ENCODE measurements at regions not wholly inside any gene's neighbourhood (a gene's known extent, or its start where the extent isn't known, plus 50 kb on each side); places are given as distances from the start of the nearest gene placed in this dataset.

DNA sequence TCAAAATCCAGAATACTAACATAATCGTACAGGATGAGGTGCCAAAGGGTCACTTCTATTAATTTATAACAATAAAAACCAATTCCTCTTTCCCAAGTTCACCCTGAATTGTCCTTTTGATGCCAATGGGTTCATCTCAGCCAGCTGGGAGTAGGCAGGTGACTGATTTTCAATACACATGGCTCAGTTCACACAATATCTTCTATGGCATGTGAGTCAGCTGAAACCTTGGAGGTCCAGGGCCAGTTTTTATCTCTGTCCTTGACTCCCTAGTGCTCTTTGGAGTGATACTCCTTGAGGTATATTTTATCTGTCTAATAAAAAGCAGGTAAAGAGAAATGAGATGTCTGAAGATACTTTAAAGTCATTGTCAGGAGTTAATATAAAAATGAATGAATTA lies 186.6 kb downstream of the SMC2 start:
- H3K4me2 ChIP-seq (ENCODE audit: low read depth, low read length): no peak overlapping the region
- H3K4me3 ChIP-seq (ENCODE audit: low read length): no peak overlapping the region
- TF ChIP-seq EZH2 (optimal IDR thresholded peaks at IDR 0.05; ENCODE audit: low read depth, low read length) (no peak), EZH2phosphoT487 (IDR thresholded peaks at IDR 0.05; ENCODE audit: low read length) (no peak)
- TF ChIP-seq, protein P1, sequence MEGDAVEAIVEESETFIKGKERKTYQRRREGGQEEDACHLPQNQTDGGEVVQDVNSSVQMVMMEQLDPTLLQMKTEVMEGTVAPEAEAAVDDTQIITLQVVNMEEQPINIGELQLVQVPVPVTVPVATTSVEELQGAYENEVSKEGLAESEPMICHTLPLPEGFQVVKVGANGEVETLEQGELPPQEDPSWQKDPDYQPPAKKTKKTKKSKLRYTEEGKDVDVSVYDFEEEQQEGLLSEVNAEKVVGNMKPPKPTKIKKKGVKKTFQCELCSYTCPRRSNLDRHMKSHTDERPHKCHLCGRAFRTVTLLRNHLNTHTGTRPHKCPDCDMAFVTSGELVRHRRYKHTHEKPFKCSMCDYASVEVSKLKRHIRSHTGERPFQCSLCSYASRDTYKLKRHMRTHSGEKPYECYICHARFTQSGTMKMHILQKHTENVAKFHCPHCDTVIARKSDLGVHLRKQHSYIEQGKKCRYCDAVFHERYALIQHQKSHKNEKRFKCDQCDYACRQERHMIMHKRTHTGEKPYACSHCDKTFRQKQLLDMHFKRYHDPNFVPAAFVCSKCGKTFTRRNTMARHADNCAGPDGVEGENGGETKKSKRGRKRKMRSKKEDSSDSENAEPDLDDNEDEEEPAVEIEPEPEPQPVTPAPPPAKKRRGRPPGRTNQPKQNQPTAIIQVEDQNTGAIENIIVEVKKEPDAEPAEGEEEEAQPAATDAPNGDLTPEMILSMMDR (IDR thresholded peaks at IDR 0.05; ENCODE audit: low read length): no peak
- no peaks in the 10 kb centered on the region for H3K4me1 ChIP-seq (ENCODE audit: low read length)
- H4K20me1 ChIP-seq (ENCODE audit: insufficient read depth, low read length): no peaks in the 10 kb centered on the region
- H2AFZ ChIP-seq (ENCODE audit: low read length): no peak overlapping the region
- no peaks in the 10 kb centered on the region for H3F3A ChIP-seq (ENCODE audit: insufficient read depth, low read length)
- H3K27ac ChIP-seq (ENCODE audit: low read length): no peak overlapping the region
- H3K9me3 ChIP-seq (replicated peaks; ENCODE audit: insufficient read depth, low read length): no peaks in the 10 kb centered on the region
- no peaks in the 10 kb centered on the region for H3K9me2 ChIP-seq (replicated peaks; ENCODE audit: insufficient read depth, low read length)
- no peaks in the 10 kb centered on the region for H3K79me2 ChIP-seq (ENCODE audit: low read length)
- H3K36me3 ChIP-seq (replicated peaks; ENCODE audit: insufficient read depth, low read length): no peaks in the 10 kb centered on the region
- H3K27me3 ChIP-seq (replicated peaks; ENCODE audit: insufficient read depth, low read length): no peaks in the 10 kb centered on the region
- H3K9ac ChIP-seq (ENCODE audit: low read length): no peak overlapping the region
- no peak for DNase-seq

- no peak overlapping the region for H3K4me3 ChIP-seq (ENCODE audit: low read length)
- no peaks in the 10 kb centered on the region for H3K36me3 ChIP-seq (replicated peaks; ENCODE audit: insufficient read depth, low read length)
- H3K27me3 ChIP-seq (replicated peaks; ENCODE audit: insufficient read depth, low read length): no peaks in the 10 kb centered on the region
- H3K27ac ChIP-seq (ENCODE audit: low read length): no peak overlapping the region
- H3K4me1 ChIP-seq (ENCODE audit: low read length): no peaks in the 10 kb centered on the region
- no peaks in the 10 kb centered on the region for H3K79me2 ChIP-seq (ENCODE audit: low read length)
- no peak overlapping the region for H3K4me2 ChIP-seq (ENCODE audit: low read depth, low read length)
- H3K9me2 ChIP-seq (replicated peaks; ENCODE audit: insufficient read depth, low read length): no peaks in the 10 kb centered on the region
- TF ChIP-seq, protein P1 (IDR thresholded peaks at IDR 0.05; ENCODE audit: low read length): no peak
- TF ChIP-seq EZH2 (optimal IDR thresholded peaks at IDR 0.05; ENCODE audit: low read depth, low read length) (no peak), EZH2phosphoT487 (IDR thresholded peaks at IDR 0.05; ENCODE audit: low read length) (no peak)
- no peaks in the 10 kb centered on the region for H4K20me1 ChIP-seq (ENCODE audit: insufficient read depth, low read length)
- H3K9ac ChIP-seq (ENCODE audit: low read length): no peak overlapping the region
- H2AFZ ChIP-seq (ENCODE audit: low read length): no peak overlapping the region
- H3K9me3 ChIP-seq (replicated peaks; ENCODE audit: insufficient read depth, low read length): no peaks in the 10 kb centered on the region
- DNase-seq: no peak
- H3F3A ChIP-seq (ENCODE audit: insufficient read depth, low read length): no peaks in the 10 kb centered on the region
Measured at GRCh38 chr9:104286187-104286586, 192.1 kb downstream of the SMC2 start.

- Histone ChIP-seq H4K20me1 (ENCODE audit: insufficient read depth, low read length) (no peaks in the 10 kb centered on the region), H3K9ac (ENCODE audit: low read length) (no peak overlapping the region), H3K79me2 (ENCODE audit: low read length) (no peaks in the 10 kb centered on the region), H3K9me2 (replicated peaks; ENCODE audit: insufficient read depth, low read length) (no peaks in the 10 kb centered on the region), H3K4me3 (ENCODE audit: low read length) (no peak overlapping the region), H3K27me3 (replicated peaks; ENCODE audit: insufficient read depth, low read length) (no peaks in the 10 kb centered on the region), H2AFZ (ENCODE audit: low read length) (no peak overlapping the region), H3K9me3 (replicated peaks; ENCODE audit: insufficient read depth, low read length) (no peaks in the 10 kb centered on the region), H3K4me2 (ENCODE audit: low read depth, low read length) (no peak overlapping the region), H3K27ac (ENCODE audit: low read length) (no peak overlapping the region), H3K4me1 (ENCODE audit: low read length) (no peaks in the 10 kb centered on the region), H3K36me3 (replicated peaks; ENCODE audit: insufficient read depth, low read length) (no peaks in the 10 kb centered on the region), H3F3A (ENCODE audit: insufficient read depth, low read length) (no peaks in the 10 kb centered on the region)
- no peak for DNase-seq
- TF ChIP-seq, protein P1 (IDR thresholded peaks at IDR 0.05; ENCODE audit: low read length): no peak
- TF ChIP-seq EZH2 (optimal IDR thresholded peaks at IDR 0.05; ENCODE audit: low read depth, low read length) (no peak), EZH2phosphoT487 (IDR thresholded peaks at IDR 0.05; ENCODE audit: low read length) (no peak)
Measured at GRCh38 chr9:104286799-104287198, 192.7 kb downstream of the SMC2 start.
